GM23338 (cell line): ENCODE measurements at regions not wholly inside any gene's neighbourhood (a gene's known extent, or its start where the extent isn't known, plus 50 kb on each side); places are given as distances from the start of the nearest gene placed in this dataset.

ENCODE experiments used
- ATAC-seq: fragments of 200-7000 bp; cut with Tn5 transposase; 3 replicates; pipeline ENCODE4 v1.9.1; 2020
- DNase-seq: peaks from one replicate; pipeline ENCODE4 v3.0.0-alpha.2; 2015; ENCODE audit warnings: low spot score
- H2AFZ ChIP-seq: fragments of 200-600 bp; sonication (generic); 2 replicates; pipeline ENCODE4 v1.8.0; 2016; ENCODE audit warnings: antibody characterized with exemption, mild to moderate bottlenecking, moderate library complexity
- H3F3A ChIP-seq: fragments of 200-600 bp; sonication (generic); replicated peaks from 2 replicates; pipeline ENCODE4 v1.8.0; 2017; ENCODE audit warnings: antibody characterized with exemption, mixed run types, low read depth
- H3K27ac ChIP-seq: fragments of 200-600 bp; sonication (generic); 2 replicates; pipeline ENCODE4 v1.6.1; 2016; ENCODE audit warnings: low read depth
- H3K27me3 ChIP-seq: fragments of 200-600 bp; sonication (generic); 2 replicates; pipeline ENCODE4 v1.8.0; 2016; ENCODE audit warnings: mild to moderate bottlenecking, mixed run types, moderate library complexity; ENCODE audit not compliant: insufficient read depth
- H3K36me3 ChIP-seq: fragments of 200-600 bp; sonication (generic); 2 replicates; pipeline ENCODE4 v1.8.0; 2016; ENCODE audit warnings: mild to moderate bottlenecking; ENCODE audit not compliant: insufficient read depth
- H3K4me1 ChIP-seq: fragments of 200-600 bp; sonication (generic); 2 replicates; pipeline ENCODE4 v1.8.0; 2016; ENCODE audit warnings: mild to moderate bottlenecking, moderate library complexity; ENCODE audit not compliant: insufficient read depth
- H3K4me2 ChIP-seq: fragments of 200-600 bp; sonication (generic); 2 replicates; pipeline ENCODE4 v1.7.1; 2017; ENCODE audit warnings: mixed run types
- H3K4me3 ChIP-seq: fragments of 200-600 bp; sonication (generic); 2 replicates; pipeline ENCODE4 v1.6.1; 2016; ENCODE audit warnings: mixed run types
- H3K79me2 ChIP-seq: fragments of 200-600 bp; sonication (generic); replicated peaks from 2 replicates; pipeline ENCODE4 v1.8.0; 2017; ENCODE audit warnings: mild to moderate bottlenecking; ENCODE audit not compliant: insufficient read depth
- H3K9me2 ChIP-seq: fragments of 200-600 bp; sonication (generic); 2 replicates; pipeline ENCODE4 v1.8.0; 2017; ENCODE audit not compliant: insufficient read depth
- H4K20me1 ChIP-seq: fragments of 200-600 bp; sonication (generic); replicated peaks from 2 replicates; pipeline ENCODE4 v1.8.0; 2017; ENCODE audit warnings: mild to moderate bottlenecking; ENCODE audit not compliant: insufficient read depth
- H3K27ac Mint-ChIP-seq: 2 replicates; pipeline ENCODE4 v1.8.0; 2020; ENCODE audit warnings: inconsistent platforms, mild to moderate bottlenecking, moderate library complexity, mixed read lengths
- H3K27me3 Mint-ChIP-seq: 3 replicates; pipeline ENCODE4 v1.8.0; 2022; ENCODE audit warnings: low read depth, mild to moderate bottlenecking, moderate library complexity, mixed read lengths, inconsistent platforms; ENCODE audit not compliant: insufficient read depth, poor library complexity
- H3K36me3 Mint-ChIP-seq: 3 replicates; pipeline ENCODE4 v1.8.0; 2021; ENCODE audit warnings: low read depth, mild to moderate bottlenecking, inconsistent platforms, moderate library complexity, mixed read lengths
- H3K4me1 Mint-ChIP-seq: 3 replicates; pipeline ENCODE4 v1.8.0; 2020; ENCODE audit warnings: mild to moderate bottlenecking, inconsistent platforms, mixed read lengths
- H3K4me3 Mint-ChIP-seq: 3 replicates; pipeline ENCODE4 v1.8.0; 2021; ENCODE audit warnings: moderate library complexity, mild to moderate bottlenecking, inconsistent platforms, mixed read lengths
- H3K9me3 Mint-ChIP-seq: 3 replicates; pipeline ENCODE4 v1.8.0; 2020; ENCODE audit warnings: moderate library complexity, mild to moderate bottlenecking, inconsistent platforms, mixed read lengths
- CREB1 ChIP-seq: fragments of 250-450 bp; sonication (Bioruptor Pico); IDR thresholded peaks from 2 replicates; pipeline ENCODE4 v1.5.0; 2020; ENCODE audit warnings: low read depth, mild to moderate bottlenecking, moderate library complexity
- ETS1 ChIP-seq: IDR thresholded peaks from 2 replicates; pipeline ENCODE4 v1.6.1; 2016; ENCODE audit warnings: antibody characterized with exemption
- EZH2 ChIP-seq: fragments of 200-600 bp; sonication (generic); IDR thresholded peaks from one replicate; pipeline ENCODE4 v1.8.0; 2017; ENCODE audit warnings: antibody characterized with exemption, mild to moderate bottlenecking, low read depth; ENCODE audit not compliant: unreplicated experiment
- JUNB ChIP-seq: IDR thresholded peaks from one replicate; pipeline ENCODE4 v1.6.1; 2016; ENCODE audit warnings: antibody characterized with exemption; ENCODE audit not compliant: unreplicated experiment
- POLR2AphosphoS5 ChIP-seq: IDR thresholded peaks from 2 replicates; pipeline ENCODE4 v1.6.1; 2016; ENCODE audit warnings: antibody characterized with exemption, low read depth
- ZNF331 ChIP-seq: fragments of 250-450 bp; sonication (Bioruptor Pico); IDR thresholded peaks from 2 replicates; pipeline ENCODE4 v1.5.0; 2020; ENCODE audit warnings: low read depth, mild to moderate bottlenecking, moderate library complexity
- ZNF462 ChIP-seq: fragments of 250-450 bp; sonication (Bioruptor Pico); IDR thresholded peaks from 2 replicates; pipeline ENCODE4 v1.5.0; 2020; ENCODE audit warnings: mild to moderate bottlenecking, moderate library complexity
- TF ChIP-seq, protein P1 (sequence below): IDR thresholded peaks from one replicate; pipeline ENCODE4 v1.6.1; 2018; ENCODE audit warnings: antibody characterized with exemption; ENCODE audit not compliant: unreplicated experiment

DNA sequence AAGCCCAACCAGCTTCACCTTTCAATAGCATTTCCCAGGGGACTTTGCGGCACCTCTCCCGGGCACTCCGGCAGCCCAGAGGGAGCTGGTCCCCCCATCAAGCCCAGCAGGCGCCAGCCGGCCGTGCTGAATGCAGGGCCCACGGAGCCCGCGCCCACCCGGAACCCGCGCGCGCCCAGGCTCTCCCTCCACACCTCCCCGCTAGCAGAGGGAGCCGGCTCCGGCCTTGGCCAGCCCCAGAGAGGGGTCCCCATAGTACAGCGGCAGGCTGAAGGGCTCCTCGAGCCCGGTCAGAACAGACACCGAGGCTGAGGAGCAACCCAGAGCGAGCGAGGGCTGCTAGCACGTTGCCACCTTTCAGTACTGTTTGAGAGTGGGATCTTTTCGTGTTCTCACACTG is 300.8 kb downstream of the DSEL start (continued):
- TF ChIP-seq ZNF462 (no peak), ZNF331 (CRISPR knock-in tag) (no peak), CREB1 (CRISPR knock-in tag) (no peak), EZH2 (no peak), JUNB (no peak)
- TF ChIP-seq, protein P1, sequence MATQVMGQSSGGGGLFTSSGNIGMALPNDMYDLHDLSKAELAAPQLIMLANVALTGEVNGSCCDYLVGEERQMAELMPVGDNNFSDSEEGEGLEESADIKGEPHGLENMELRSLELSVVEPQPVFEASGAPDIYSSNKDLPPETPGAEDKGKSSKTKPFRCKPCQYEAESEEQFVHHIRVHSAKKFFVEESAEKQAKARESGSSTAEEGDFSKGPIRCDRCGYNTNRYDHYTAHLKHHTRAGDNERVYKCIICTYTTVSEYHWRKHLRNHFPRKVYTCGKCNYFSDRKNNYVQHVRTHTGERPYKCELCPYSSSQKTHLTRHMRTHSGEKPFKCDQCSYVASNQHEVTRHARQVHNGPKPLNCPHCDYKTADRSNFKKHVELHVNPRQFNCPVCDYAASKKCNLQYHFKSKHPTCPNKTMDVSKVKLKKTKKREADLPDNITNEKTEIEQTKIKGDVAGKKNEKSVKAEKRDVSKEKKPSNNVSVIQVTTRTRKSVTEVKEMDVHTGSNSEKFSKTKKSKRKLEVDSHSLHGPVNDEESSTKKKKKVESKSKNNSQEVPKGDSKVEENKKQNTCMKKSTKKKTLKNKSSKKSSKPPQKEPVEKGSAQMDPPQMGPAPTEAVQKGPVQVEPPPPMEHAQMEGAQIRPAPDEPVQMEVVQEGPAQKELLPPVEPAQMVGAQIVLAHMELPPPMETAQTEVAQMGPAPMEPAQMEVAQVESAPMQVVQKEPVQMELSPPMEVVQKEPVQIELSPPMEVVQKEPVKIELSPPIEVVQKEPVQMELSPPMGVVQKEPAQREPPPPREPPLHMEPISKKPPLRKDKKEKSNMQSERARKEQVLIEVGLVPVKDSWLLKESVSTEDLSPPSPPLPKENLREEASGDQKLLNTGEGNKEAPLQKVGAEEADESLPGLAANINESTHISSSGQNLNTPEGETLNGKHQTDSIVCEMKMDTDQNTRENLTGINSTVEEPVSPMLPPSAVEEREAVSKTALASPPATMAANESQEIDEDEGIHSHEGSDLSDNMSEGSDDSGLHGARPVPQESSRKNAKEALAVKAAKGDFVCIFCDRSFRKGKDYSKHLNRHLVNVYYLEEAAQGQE, result no peak

GRCh38 chr18:67211646-67212045 is 304.9 kb downstream of the DSEL start:
- Mint-ChIP-seq H3K9me3 (no peaks in the 10 kb centered on the region), H3K4me3 (no peak overlapping the region), H3K36me3 (no peaks in the 10 kb centered on the region), H3K27me3 (peaks cover 2% of the 10 kb centered on the region), H3K27ac (no peak overlapping the region), H3K4me1 (no peaks in the 10 kb centered on the region)
- no peaks in the 10 kb centered on the region for H3F3A ChIP-seq
- H3K79me2 ChIP-seq, result no peaks in the 10 kb centered on the region
- no peak overlapping the region for H3K27ac ChIP-seq
- H3K4me3 ChIP-seq, result no peak overlapping the region
- TF ChIP-seq ZNF331 (CRISPR knock-in tag), result no peak
- TF ChIP-seq ETS1, result no peak
- no peak for TF ChIP-seq POLR2AphosphoS5
- no peak overlapping the region for H2AFZ ChIP-seq
- ATAC-seq, result no peak
- no peak overlapping the region for H3K4me2 ChIP-seq
- H3K36me3 ChIP-seq, result no peaks in the 10 kb centered on the region
- H4K20me1 ChIP-seq, result no peaks in the 10 kb centered on the region
- no peak for DNase-seq
- H3K4me1 ChIP-seq, result no peaks in the 10 kb centered on the region
- no peaks in the 10 kb centered on the region for H3K27me3 ChIP-seq
- no peaks in the 10 kb centered on the region for H3K9me2 ChIP-seq
